HL-60 (cell line): ENCODE measurements at regions not wholly inside any gene's neighbourhood (a gene's known extent, or its start where the extent isn't known, plus 50 kb on each side); places are given as distances from the start of the nearest gene placed in this dataset.

ENCODE experiments used
- CTCF ChIP-seq: IDR thresholded peaks from one replicate; pipeline ENCODE4 v1.5.1; 2011; ENCODE audit warnings: low read length, control low read depth, inconsistent platforms; ENCODE audit not compliant: insufficient read depth
- POLR2AphosphoS5 ChIP-seq: IDR thresholded peaks from 2 replicates; pipeline ENCODE4 v1.6.1; 2012; ENCODE audit warnings: low read depth

DNA sequence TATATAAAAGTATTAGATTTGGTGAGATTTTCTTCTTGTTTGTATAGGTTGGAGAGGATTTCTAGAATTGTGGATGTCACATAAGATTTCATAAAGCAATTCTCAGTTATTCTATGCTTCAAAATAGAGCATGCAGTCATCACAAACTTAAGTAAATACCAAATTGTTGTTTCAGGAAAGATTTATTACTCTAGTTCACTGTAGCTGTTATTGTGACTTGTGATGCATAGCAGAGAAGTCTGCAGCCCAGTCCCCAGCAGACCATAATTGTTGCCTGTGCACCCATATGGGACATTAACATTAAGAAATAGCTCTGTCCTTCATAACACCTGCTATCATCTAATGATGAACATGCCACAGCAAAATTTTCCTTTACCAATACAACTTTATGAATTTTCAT is 228.0 kb upstream of the FAM83B start:
- TF ChIP-seq CTCF (no peak), POLR2AphosphoS5 (no peak)
